SKM-1 treated with dmso at 0.1 percent for 144 hours (cell line): ENCODE measurements at regions not wholly inside any gene's neighbourhood (a gene's known extent, or its start where the extent isn't known, plus 50 kb on each side); places are given as distances from the start of the nearest gene placed in this dataset.

Experiments
- DNase-seq: peaks from one replicate; lab custom pipeline; 2025; ENCODE audit not compliant: unreplicated experiment; lab: John Stamatoyannopoulos, UW

GRCh38 chr1:175865041-175865766 is 121.8 kb upstream of the TNR start:
- DNase-seq, result no peak

- DNase-seq, result no peak
Measured at GRCh38 chr1:175864625-175865024, 121.2 kb upstream of the TNR start.

- DNase-seq, result no peak
Measured at GRCh38 chr1:175864183-175864582, 120.8 kb upstream of the TNR start.

GRCh38 chr1:175863299-175864050 is 120.1 kb upstream of the TNR start:
- no peak for DNase-seq

- no peak for DNase-seq
Measured at GRCh38 chr1:175862408-175862807, 119.0 kb upstream of the TNR start.

GRCh38 chr1:175861626-175862367 is 118.4 kb upstream of the TNR start:
- DNase-seq, result no peak

GRCh38 chr1:175857756-175858155 is 114.4 kb upstream of the TNR start:
- DNase-seq, result no peak

- DNase-seq, result no peak
Measured at GRCh38 chr1:175853681-175854080, 110.3 kb upstream of the TNR start.

GRCh38 chr1:175851749-175852148 is 108.4 kb upstream of the TNR start:
- DNase-seq, result no peak

GRCh38 chr1:175848329-175848728 is 104.9 kb upstream of the TNR start:
- no peak for DNase-seq

GRCh38 chr1:175845985-175846384 is 102.6 kb upstream of the TNR start:
- no peak for DNase-seq

GRCh38 chr1:175845338-175845737 is 101.9 kb upstream of the TNR start:
- no peak for DNase-seq

- no peak for DNase-seq
Measured at GRCh38 chr1:175844877-175845276, 101.5 kb upstream of the TNR start.

GRCh38 chr1:175842550-175842949 is 99.2 kb upstream of the TNR start:
- DNase-seq, result peak; percentile 66

- DNase-seq, result no peak
Measured at GRCh38 chr1:175841738-175842187, 98.4 kb upstream of the TNR start.

GRCh38 chr1:175840787-175841186 is 97.4 kb upstream of the TNR start:
- DNase-seq, result peak; percentile 68

GRCh38 chr1:175839779-175840669 is 96.6 kb upstream of the TNR start:
- peak; percentile 62 for DNase-seq

GRCh38 chr1:175834597-175834996 is 91.2 kb upstream of the TNR start:
- DNase-seq, result no peak

- no peak for DNase-seq
Measured at GRCh38 chr1:175833951-175834350, 90.6 kb upstream of the TNR start.

GRCh38 chr1:175833502-175833901 is 90.1 kb upstream of the TNR start:
- DNase-seq, result no peak

- no peak for DNase-seq
Measured at GRCh38 chr1:175830500-175830899, 87.1 kb upstream of the TNR start.
